H1 (cell line): ENCODE measurements at regions not wholly inside any gene's neighbourhood (a gene's known extent, or its start where the extent isn't known, plus 50 kb on each side); places are given as distances from the start of the nearest gene placed in this dataset.

Experiments
- RAD21 ChIP-seq, 2 experiments: IDR thresholded peaks in 1 of 2; conservative IDR thresholded peaks in 1 of 2; 2 replicates each; pipeline ENCODE4 v1.6.1; 2011; ENCODE audit warnings: low read depth in 2 of 2, low read length in 2 of 2, improper control_type of control experiment in 1 of 2, inconsistent platforms in 1 of 2, mild to moderate bottlenecking in 1 of 2, moderate library complexity in 1 of 2
- SUZ12 ChIP-seq: fragments of 200-600 bp; sonication (generic); IDR thresholded peaks from 2 replicates; pipeline ENCODE4 v1.6.1; 2012; ENCODE audit warnings: mild to moderate bottlenecking, inconsistent platforms, low read length, moderate library complexity, mixed read lengths
- TAF1 ChIP-seq: IDR thresholded peaks from 2 replicates; pipeline ENCODE4 v1.6.1; 2011; ENCODE audit warnings: mild to moderate bottlenecking, low read depth, low read length

DNA sequence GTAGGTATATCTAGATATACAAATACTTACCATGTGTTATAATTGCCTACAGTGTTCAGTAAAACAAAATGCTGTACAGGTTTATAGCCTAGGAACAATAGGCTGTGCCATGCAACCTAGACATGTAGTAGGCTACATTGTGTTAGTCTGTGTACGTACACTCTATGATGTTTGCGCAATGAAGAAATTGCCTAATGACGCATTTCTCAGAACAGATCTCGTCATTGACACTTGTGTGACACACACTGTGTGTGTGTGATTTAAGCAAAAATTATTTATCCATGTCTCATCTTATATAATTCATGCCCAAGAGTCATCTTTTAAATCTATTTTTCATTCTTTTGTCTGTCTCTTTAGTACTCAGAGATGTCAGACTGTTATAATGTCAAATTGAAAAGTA, 1888.8 kb upstream of the PCDH20 start:
- TF ChIP-seq SUZ12 (no peak), RAD21 (IDR thresholded peaks at IDR 0.05 in 1 of 2, conservative IDR thresholded peaks at IDR 0.05 in 1 of 2; ENCODE audit: low read depth in 2 of 2, low read length in 2 of 2) (no peak), TAF1 (no peak)
